NCI-H2107 treated with DMSO at 0.1 percent for 48 hours (cell line): ENCODE measurements at regions not wholly inside any gene's neighbourhood (a gene's known extent, or its start where the extent isn't known, plus 50 kb on each side); places are given as distances from the start of the nearest gene placed in this dataset.

ENCODE experiments used
- DNase-seq: peaks from one replicate; lab custom pipeline; 2025; ENCODE audit not compliant: unreplicated experiment; lab: John Stamatoyannopoulos, UW

GRCh38 chr9:28163619-28164018, 590.3 kb upstream of the C9orf72 start:
- no peak for DNase-seq

- DNase-seq: no peak
These were observed 592.9 kb upstream of the C9orf72 start for GRCh38 chr9:28166179-28166578.

DNA sequence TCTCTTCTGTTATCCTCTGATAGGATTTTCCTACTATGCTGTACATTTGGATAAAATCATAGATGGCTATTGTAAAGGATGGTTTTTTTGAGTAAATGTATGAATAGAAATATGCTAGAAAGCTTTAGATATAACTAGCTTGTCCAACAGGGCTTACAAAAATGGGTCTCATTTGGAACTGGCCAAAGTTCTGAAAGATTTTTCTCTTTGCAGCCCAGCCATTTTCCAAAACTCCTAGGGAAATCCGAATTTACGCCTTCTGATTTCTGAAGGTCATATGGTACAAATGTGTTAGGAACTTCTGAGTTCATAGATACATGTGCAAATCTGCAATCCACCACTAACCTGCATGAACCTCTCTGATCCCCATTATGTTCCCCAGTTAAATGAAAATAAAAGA, 603.9 kb upstream of the C9orf72 start:
- DNase-seq: no peak

DNA sequence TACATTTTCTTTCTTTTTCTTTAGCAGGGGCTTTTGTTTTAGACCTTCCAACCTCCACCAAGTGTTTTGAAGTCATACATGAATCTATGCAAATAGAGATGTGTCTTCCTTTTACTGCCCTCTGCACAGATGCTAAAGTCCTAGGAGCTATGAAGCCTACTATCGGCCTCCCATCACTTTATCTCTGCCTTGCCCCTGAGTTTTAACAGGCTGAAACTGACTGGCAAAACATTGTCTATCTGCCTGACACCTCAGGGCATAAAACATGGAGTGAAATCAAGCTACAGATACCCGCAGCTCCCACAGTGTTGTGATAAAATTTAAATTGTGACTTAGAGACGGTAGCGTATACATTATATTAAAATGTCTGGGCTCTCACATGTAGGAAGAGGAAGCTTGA, 604.6 kb upstream of the C9orf72 start:
- no peak for DNase-seq

- DNase-seq: no peak
These were observed 606.6 kb upstream of the C9orf72 start for GRCh38 chr9:28179893-28180292.

GRCh38 chr9:28190981-28191380, 617.7 kb upstream of the C9orf72 start:
- no peak for DNase-seq

DNA sequence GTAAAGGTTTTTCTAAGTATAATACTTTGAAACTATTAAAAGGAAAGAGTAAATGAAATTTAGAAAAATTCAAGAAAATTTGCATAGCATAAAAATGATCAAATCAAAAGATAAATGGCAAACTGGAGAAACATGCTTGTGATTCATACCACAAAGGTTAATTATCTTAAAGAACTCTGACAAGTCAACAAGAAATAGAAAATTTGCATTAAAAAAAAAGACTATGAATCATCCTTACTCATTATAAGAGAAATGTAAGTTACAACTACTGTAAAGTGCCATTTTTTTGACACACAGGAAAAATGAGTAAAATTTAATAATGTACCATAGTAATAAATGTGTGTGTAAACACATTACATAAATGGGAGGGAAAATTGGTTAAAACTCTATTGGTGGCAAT, 624.4 kb upstream of the C9orf72 start:
- DNase-seq: no peak

DNA sequence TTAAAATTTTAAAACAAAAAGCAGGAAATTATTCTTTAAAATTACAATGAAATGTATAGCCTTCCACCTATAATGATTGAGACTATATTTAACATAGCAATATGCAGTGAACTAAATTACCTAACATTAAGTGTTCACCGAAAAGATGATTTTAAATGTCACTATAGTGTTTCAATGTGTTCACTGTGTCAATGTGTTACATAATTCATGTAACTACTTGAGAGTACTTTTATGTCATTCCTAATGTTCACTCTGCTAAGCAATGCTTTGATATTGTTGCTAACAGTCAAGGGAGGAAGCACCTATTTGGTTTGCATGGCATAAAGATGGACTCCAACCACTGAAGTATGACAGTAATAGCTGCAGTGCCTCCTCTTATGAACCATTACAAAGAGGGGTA, 629.8 kb upstream of the C9orf72 start:
- DNase-seq: no peak

- no peak for DNase-seq
These were observed 633.0 kb upstream of the C9orf72 start for GRCh38 chr9:28206280-28206679.

GRCh38 chr9:28207657-28208056, 634.4 kb upstream of the C9orf72 start:
- no peak for DNase-seq

DNA sequence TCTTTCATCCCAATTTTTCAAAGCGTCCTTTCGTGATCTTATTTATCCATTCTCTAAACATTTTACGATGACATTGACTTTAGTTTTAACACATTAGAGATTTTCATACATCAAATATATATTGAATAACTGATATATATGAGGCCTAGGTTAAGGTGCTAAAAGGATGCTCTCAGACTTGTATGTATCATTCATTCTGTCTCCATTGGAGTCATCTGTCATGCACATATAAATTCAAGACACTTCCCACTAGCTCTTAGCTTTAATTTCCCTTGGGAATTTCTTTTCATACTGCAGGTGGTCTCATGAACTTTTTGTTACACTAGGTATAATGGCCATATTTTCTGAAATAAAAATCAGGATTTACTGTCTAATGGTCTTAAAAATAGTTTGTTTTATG, 635.8 kb upstream of the C9orf72 start:
- no peak for DNase-seq

GRCh38 chr9:28212979-28213378, 639.7 kb upstream of the C9orf72 start:
- DNase-seq: peak; percentile 38

- peak; percentile 94 for DNase-seq
These were observed 642.4 kb upstream of the C9orf72 start for GRCh38 chr9:28215536-28216299.

GRCh38 chr9:28232686-28233085, 659.4 kb upstream of the C9orf72 start:
- DNase-seq: no peak

DNA sequence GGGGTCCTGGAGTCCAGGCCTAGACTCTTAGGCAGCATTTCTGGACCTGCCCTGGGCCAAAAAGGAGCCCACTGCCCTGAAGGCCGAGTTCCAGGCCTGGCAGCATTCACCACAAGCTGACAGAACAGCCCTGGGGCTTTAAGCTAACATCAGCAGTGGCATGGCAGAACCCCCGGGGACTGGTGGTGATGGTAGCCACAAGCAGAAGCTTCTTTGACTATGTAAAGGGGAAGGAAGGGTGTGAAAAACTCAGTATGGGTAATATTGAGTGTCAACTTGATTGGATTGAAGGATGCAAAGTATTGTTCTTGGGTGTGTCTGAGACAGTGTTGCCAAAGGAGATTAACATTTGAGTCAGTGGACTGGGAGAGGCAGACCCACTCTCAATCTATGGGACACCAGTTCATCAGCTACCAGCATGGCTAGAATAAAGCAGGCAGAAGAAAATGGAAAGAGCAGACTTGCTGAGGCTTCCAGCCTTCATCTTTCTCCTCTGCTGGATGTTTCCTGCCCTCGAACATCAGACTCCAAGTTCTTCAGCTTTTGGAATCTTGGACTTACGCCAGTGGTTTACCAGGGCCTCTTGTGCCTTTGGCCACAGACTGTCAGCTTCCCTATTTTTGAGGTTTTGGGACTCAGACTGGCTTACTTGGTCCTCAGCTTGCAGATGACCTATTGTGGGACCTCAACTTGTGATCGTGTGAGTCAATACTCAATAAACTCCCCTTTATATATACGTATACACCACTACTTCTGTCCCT, 661.0 kb upstream of the C9orf72 start:
- DNase-seq: no peak

DNA sequence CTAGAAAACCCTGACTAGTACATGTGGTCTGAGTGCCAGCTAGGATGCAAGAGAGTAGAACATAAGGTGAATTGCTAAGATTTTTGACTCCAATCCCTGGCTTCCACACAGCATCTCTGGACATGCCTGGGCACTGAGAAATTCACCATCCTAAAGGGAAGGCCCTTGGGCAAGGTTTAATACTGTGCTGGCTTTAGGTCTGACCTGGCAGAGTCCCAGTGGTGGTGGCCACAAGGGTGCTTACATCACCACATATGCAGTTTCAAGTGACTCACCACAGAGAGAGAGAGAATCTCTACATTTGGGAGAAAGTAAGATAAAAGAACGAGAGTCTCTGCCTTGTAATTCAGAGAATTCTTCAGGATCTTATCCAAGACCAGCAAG, 661.6 kb upstream of the C9orf72 start:
- DNase-seq: no peak

DNA sequence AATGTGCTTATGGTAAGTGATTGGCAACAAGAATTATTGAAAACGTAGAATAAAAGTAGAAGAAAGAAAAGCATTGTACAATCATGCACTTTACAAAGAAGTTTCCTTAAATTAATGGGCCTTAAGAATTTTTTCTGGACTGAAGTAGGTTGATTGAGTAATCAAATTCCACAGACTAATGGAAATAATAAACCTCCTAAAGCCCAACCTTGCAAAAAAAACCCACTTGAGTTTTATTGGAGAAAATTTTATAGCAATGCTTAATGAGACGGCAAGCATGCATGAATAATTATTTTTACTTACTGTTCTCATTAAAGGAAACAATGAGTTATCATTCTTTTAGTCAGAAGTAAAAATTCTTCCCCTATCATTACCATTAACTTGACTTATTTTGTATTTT, 676.1 kb upstream of the C9orf72 start:
- no peak for DNase-seq

DNA sequence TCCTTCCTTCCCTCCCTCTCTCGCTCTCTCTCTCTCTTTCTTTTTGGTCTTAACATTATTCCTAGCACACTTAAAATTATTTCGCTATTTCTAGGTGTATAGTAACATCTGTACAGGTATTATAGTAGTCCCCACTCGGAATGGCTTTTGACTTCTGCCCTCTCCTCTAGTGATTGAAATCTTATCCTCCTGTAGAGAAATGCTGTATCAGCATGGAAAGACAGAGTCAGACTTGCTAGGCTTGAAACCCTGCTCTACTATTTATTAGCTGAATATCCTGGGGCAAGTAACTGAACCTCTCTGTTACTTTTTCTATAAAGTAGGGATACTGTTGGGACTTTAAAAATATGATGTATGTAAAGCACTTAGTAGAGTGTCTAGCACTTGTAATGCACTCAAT, 681.9 kb upstream of the C9orf72 start:
- DNase-seq: no peak

- no peak for DNase-seq
These were observed 687.0 kb upstream of the C9orf72 start for GRCh38 chr9:28260330-28260729.

DNA sequence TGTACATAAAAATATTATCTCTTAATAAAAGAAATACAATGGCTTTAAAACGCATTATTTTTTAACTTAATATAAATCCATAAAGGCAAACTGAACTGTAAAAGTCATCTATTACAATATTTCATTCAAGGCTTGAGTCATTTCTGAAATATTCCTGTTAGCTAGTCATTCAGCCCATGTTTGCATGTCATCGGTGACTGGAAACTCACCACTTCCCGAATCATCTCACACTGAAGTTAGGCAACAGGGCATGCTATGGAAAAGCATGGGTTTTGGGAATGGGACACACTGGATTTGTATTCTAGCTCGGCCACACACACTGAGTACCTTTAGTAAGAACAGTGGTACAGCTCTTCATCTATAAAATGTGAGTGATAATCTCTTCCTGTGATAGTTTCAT, 691.1 kb upstream of the C9orf72 start:
- DNase-seq: no peak

GRCh38 chr9:28267351-28267750, 694.1 kb upstream of the C9orf72 start:
- no peak for DNase-seq

- DNase-seq: no peak
These were observed 696.9 kb upstream of the C9orf72 start for GRCh38 chr9:28270156-28270555.

DNA sequence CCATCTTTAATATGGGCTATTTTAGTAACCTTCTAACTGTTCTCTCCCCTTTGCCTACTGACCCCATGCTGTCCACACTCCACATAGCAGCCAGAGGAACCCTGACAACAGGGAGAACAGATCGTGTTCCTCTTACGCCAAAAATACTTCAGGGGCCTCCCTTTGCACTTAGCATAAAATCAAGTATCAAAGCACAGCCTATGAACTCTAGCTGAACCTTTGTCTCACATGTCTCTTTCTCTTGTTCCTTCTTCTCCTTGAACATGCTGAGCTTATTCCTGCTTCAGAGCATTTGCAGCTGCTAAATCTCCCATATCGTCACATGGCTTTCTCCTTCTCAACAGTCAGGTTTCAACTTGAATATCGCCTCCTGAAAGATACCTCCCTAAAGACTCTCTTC, 698.8 kb upstream of the C9orf72 start:
- no peak for DNase-seq
